NCI-H446 (cell line): ENCODE measurements at regions not wholly inside any gene's neighbourhood (a gene's known extent, or its start where the extent isn't known, plus 50 kb on each side); places are given as distances from the start of the nearest gene placed in this dataset.

ENCODE experiments used
- DNase-seq, 2 experiments: peaks; one replicate each; lab custom pipeline; 2025; lab: John Stamatoyannopoulos, UW

GRCh38 chr9:26313108-26313507 is 579.5 kb downstream of the CAAP1 start:
- DNase-seq: no peak

- no peak for DNase-seq
These were observed 581.1 kb downstream of the CAAP1 start for GRCh38 chr9:26311463-26311995.

- no peak for DNase-seq
These were observed 582.3 kb downstream of the CAAP1 start for GRCh38 chr9:26310294-26310693.

- DNase-seq: no peak
These were observed 584.3 kb downstream of the CAAP1 start for GRCh38 chr9:26308328-26308727.

- no peak for DNase-seq
These were observed 590.9 kb downstream of the CAAP1 start for GRCh38 chr9:26301659-26302058.

GRCh38 chr9:26301046-26301445 is 591.6 kb downstream of the CAAP1 start:
- no peak for DNase-seq

- no peak for DNase-seq
These were observed 595.6 kb downstream of the CAAP1 start for GRCh38 chr9:26296910-26297572.

GRCh38 chr9:26292943-26293342 is 599.7 kb downstream of the CAAP1 start:
- DNase-seq: no peak

- DNase-seq: no peak
These were observed 593.4 kb upstream of the TUSC1 start for GRCh38 chr9:26271495-26272122.

GRCh38 chr9:26266146-26266793 is 588.0 kb upstream of the TUSC1 start:
- DNase-seq: no peak

GRCh38 chr9:26264709-26265601 is 586.7 kb upstream of the TUSC1 start:
- DNase-seq: no peak

GRCh38 chr9:26263478-26263877 is 585.2 kb upstream of the TUSC1 start:
- DNase-seq: no peak

GRCh38 chr9:26262421-26263107 is 584.3 kb upstream of the TUSC1 start:
- no peak for DNase-seq

GRCh38 chr9:26261503-26262330 is 583.5 kb upstream of the TUSC1 start:
- no peak for DNase-seq

- DNase-seq: no peak
These were observed 582.0 kb upstream of the TUSC1 start for GRCh38 chr9:26260238-26260637.

GRCh38 chr9:26247861-26248260 is 569.6 kb upstream of the TUSC1 start:
- DNase-seq: no peak

- no peak for DNase-seq
These were observed 566.6 kb upstream of the TUSC1 start for GRCh38 chr9:26244661-26245451.

GRCh38 chr9:26243726-26244125 is 565.5 kb upstream of the TUSC1 start:
- no peak for DNase-seq

GRCh38 chr9:26243029-26243697 is 564.9 kb upstream of the TUSC1 start:
- DNase-seq: no peak
